GM19193 (cell line): ENCODE measurements at regions not wholly inside any gene's neighbourhood (a gene's known extent, or its start where the extent isn't known, plus 50 kb on each side); places are given as distances from the start of the nearest gene placed in this dataset.

Experiments used
- POLR2A ChIP-seq: IDR thresholded peaks from 4 replicates; pipeline ENCODE4 v1.6.1; 2011; ENCODE audit not compliant: insufficient read depth, insufficient read length; ENCODE audit errors: extremely low read depth

DNA sequence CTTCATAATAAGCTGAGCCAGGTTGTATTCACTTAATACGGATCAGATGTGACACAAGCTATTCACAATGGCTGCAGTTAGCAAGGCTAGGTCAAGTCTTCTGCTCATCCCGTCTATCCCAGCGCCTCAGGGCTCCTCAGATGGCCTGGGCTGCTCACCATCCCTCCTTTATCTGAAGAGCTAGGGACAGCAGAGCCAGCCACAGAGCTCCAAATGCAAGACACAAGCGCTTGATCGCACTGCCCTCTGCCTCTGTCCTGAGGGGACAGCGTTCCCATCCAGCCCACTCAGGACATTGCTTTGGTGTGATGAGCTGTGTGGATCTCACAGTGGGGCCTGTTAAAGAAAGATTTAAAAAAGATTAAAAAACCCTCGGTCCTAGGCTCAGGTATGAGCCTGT, 254.4 kb upstream of the HS6ST1 start:
- TF ChIP-seq POLR2A = no peak

DNA sequence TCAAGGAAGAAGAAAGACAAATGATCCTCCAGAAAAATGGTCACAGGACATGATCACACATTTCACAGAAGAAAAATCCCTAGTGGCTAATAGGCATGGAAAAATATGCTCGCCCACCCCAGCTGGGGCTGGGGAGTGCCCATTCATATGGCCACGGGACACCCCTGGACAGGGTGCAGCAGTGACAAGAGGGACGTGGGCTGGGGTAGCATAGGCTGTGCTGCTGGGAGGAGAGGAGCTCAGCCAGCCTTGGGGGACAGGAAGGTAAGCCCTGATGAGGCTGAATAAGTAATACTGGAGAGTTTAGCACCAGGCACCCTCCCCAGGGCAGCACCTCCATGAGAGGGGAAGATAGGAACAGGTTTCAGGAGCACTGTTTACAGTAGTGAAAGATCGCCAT, 254.9 kb upstream of the HS6ST1 start:
- TF ChIP-seq POLR2A = no peak

DNA sequence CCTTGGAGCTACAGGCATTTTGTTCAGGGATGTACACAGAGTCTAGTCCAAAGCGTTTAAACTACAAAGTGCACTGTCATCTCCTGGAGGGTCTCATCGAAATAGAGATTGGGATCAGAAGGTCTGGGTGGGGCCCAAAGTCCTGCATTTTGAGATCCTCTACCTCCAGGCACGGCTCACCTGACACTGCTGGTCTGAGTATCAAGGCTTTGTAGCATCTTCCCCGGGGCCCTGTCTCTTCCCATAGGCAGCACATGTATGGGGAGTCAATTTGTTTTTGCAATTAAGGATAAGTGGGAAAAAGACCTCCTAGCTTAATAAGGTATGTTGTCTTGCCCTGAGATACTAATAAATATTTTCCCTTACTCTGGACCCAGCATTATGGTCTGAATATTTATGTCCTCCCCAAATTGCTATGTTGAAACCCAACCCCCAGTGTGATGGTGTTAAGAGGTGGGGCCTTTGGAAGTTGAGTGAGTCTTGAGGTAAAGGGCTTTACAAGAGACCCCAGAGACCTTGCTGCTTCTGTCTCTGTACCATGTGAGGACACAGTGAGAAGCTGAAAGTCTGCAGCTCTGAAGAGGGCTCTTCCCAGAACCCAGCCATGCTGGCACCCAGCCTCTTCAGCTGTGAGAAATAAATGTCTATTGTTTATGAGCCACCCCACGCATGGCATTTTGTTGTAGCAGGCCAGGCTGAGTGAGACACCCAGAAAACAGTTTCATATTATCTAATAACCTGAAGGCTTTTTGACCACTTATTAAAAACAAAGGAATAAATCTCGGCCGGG, 258.7 kb upstream of the HS6ST1 start:
- no peak for TF ChIP-seq POLR2A

DNA sequence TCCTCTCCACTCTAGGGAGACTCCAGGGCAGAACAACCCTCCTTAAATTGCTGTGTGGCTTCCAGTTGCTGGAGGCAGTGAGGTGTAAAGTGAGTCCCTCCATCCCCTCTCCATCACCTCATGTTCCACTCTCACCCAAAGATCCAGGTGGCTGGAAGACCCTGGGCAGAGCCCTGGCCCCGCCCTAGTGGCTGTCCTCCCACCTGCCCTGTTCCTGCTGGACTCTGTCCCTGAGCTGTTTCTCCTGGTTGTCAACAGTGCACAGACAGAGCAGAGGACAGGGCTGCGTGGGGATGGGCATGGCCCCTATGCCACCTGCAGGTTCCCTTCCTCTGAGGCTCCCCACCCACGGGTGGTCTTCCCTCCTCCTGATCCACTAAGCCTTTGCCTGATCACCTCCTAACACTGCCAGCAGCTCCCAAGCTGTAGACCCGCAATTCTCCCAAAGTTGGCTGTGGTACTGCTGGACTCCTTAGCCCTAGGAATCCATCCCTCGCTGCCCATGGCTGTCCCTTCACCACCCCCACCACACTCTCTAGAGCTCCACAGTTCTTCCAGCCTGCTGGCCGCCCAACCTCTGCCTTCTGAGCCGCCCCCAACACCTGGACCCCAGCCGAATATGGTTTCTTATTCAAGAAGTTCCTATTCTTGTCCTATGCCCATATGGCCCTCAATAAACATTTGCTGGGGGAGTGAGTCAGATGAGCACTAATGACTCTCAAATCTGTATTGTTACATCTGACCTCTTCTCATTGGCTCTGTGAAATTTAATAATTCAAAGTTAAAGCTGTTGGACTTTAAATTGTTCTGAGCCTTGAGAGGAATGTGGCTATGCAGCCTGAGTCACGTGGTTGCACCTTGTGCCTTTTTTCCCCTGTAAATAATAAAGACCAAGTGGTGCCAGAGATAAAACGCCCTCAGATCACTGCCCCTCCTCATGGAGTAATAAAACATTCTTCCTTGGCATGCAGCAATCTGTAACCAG, 260.0 kb upstream of the HS6ST1 start:
- no peak for TF ChIP-seq POLR2A

DNA sequence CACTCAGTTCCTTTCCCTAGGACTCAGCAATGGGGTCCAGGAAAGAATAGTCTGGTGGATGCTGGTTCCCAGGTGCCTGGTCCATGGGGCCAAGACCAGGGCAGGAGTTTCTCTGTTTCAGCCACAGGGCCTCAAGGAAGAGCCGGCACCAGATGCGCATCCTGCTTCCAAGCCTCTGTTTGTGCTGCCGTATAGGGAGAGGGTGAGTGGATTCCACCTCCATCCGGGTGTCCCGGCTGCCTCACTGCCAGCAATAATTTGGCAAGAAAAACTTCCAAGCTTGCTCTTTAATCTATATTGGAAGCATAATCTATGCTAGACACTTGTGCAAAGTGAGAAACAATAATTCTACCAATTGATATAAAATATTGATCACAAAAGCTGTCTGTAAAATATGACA, 261.2 kb upstream of the HS6ST1 start:
- TF ChIP-seq POLR2A = no peak

DNA sequence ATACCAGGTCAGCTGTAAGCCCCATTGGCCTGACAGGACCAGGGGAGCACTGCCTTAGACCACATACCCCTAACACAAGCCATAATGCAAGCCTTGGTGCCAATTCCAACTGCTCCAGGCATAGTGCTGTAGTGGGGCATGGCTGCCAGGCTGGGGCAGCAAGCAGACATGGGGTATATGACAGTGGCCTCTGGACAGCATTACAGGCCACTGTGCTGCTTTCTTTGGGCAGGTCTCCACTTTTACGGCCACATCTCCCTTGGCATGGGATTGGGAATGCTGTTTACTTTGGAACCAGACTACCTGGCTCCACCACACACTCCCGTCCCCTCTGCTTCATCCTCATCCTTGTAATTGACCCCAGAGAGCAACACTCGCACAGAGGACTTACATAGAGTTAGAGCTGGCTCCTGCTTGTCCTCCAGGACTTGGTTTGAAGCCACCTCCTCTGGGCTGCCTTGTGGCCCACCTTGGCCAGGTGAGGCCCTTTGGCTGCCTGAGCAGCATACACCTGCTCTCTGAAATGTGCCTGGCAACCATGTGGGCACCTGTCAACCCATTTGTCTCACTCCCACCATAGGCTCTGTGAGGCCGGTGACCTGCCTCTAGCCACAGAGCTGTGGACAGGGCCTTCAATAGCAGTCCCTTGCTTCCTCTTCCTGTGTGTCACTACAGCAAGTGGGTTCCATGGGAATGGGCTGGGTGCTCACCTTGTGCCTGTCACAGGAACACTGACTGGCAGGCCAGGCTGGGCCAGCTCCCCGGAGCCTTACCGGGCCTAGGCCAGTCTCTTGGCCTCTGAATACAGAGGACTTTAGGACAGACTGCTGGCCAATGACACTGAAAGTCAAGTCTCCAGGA, 262.6 kb upstream of the HS6ST1 start:
- no peak for TF ChIP-seq POLR2A

DNA sequence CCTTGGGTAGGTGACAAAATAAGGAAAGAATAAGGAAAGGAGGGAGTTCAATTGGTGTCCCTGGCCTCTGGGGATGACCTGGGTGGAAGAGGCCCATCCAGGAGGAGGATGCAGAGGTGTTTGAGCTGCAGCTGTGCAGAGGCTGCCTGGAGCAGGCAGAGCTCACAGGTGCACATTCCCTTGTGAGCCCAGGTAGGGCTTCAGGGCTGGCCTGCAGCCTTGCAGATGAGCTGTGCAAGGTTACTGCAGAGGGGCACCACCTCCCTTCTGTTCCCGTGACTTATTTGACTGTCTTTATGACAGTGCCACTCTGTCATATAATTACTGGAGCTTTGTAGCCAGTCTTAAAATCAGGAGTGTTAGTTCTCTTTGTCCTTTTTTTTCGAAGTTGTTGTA, 263.2 kb upstream of the HS6ST1 start:
- no peak for TF ChIP-seq POLR2A

DNA sequence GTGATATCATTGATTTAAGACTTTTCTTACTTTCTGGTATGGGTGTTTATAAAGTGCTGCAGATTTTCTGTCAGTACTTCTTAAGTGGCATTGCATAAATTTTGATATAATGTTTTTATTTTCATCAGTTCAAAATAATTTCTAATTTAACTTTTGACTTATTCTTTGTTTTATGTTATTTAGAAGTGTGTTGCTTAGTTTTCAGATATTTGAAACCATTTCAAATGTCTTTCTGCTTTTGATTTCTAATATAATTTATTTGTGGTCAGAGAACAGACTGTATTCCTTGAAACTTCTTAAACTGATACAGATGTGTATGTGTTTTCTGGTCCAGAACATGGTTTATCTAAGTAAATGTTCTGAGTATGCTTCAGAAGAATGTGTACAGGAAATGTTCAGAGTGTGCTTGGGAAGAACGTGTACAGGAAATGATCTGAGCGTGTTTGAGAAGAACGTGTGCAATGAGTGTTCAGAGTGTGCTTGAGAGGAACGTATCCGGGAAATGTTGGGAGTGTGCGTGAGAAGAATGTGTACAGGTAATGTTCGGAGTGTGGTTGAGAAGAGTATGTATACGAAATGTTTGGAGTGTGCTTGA, 265.7 kb upstream of the HS6ST1 start:
- no peak for TF ChIP-seq POLR2A

DNA sequence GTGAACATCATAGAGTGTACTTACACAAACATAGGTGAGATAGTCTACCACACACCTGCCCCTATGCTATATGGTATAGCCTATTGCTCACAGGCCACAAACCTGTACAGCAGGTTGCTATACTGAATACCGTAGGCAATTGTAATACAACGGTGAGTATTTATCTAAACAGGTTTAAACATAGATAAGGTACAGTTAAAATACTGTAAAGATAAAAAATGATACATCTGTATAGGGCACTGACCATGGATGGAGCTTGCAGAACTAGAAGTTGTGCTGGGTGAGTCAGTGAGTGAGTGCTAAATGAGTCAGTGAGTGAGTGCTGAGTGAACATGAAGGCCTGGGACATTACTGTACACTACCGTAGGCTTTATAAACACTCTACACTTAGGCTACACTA, 267.0 kb upstream of the HS6ST1 start:
- no peak for TF ChIP-seq POLR2A

DNA sequence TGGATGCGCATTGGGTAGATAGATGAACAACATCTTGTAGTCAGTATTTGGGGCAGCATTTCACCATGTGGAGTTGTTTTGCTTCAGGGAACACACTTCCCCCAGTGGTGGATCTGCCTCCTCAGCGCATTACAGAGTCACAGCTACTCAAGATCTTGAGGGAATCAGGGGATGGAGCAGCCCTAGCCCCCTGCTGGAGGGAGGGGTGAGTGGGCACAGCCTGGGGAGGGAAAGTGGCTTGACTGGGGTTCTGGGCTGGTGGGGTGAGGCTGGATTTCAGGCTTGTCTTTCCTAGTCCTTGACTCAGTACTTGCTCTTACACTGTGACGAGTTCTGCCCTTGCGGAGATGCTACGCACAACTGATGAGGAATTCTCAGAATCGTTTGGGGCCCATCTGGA, 271.0 kb upstream of the HS6ST1 start:
- TF ChIP-seq POLR2A = no peak

DNA sequence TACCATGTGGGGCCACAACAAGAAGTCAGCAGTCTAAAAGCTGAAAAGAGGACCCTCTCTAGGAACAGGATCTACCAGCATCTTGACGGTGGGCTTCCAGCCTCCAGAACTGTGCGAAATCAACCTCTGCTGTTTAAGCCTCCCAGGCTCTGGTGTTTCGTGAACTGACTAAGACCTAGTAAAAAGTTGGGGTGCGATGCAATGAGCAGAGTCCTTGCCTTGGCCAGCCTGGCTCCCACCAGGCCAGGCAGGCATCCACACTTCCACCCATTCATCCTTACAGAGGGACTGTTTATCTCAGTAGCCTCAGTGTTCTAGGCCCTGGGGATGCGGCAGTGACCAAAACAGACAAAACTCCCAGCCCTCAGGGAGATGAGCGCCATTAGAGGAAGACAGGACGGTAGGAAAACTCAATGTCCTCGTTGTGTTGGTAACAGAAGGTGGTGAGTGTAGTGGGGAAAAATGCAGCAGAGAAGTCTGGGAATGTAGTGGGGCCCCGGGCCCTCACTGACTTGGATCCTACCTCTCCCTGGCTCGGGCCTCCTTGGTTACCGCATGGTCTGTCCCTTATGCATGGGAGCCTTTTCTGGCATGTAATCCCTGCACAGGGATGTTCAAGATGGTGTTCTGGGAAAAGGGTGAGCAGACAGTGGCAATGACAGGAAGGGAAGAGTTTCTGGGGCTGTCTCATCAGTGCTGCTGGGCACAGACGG, 271.8 kb upstream of the HS6ST1 start:
- TF ChIP-seq POLR2A = no peak

DNA sequence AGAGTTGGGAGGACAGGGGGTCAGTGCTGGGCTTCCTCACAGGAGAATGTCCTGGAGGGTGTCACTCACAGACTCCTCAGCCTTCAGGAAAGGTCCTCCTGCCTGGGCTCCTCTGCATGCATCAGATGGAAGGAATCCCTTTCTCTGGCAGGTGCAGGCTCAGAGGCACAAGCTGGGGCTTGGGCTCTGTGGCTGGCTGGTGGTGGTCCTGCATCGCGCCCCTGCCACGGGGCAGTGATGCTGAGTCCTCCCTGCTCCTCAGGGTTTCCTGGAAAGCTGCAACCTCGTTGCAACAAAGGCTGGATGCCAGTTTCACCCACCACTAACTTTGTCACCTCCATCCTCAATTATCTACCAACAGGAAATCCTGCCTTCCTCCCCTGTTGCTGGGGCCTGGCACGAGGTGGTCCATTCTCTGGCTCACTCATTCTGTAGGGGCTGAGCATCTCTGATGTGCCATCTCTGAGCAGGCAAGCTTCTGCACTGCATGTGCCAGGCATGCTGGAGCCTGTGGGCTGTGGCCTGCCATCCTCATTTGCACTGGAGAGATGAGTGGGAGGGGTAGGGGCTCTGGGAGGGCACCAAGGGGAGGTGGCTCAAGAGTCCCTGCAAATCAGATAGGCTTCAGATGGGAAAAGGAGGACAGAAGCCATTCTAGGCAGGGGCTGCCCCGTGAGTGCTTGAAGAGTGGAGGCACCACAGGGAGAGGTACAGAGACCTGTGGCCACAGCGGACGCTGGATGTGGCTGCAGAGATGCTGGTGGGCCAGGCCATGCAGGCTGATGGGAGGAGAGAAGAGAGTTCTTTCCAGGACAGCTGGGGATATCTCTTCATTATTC, 272.6 kb upstream of the HS6ST1 start:
- no peak for TF ChIP-seq POLR2A

DNA sequence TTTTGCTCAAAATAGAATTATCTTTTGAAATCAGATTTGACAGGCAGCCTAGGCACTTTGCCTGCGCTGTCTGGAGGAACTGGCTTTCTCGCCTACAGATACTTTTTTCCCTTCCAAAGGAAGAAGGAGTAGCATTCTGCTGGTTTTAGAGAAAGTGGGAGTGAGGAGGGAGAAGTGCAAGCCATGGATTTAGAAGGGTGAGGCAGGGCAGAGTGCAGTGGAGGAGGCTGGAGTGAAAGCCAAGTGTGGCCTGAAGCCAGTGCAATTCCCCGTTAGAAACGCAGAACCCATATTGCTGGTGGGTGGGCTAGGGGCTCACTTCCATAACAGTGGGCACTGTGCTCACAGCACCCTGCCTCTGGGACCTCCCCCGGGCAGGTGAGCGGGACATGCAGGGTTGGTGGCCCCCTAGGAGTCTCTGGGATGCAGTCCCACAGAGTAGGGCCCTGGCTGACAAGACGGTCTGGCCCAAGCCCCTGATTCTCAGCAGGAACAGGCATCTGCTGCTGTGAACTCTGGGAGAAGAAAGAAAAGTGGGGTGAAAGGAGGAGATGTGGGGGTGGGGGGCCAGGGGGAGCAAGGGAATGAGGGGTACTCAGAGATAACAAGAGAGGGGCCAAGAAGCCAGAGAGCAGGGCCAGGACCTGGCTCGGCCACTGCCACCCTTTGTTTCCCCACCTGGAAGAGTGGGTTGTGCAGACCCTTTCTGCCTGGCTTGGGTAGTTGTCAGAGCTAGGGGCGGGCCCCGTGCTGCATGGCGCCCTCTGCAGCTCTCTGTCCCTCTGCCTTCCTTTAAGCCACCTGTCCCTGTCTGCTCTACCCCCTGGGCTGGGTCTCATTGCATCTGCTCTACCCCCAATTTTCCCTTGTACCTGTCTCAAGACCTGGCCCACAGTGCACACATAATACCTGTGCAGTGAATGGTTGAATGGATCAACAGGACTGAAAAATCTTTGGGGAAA, 273.5 kb upstream of the HS6ST1 start:
- no peak for TF ChIP-seq POLR2A

DNA sequence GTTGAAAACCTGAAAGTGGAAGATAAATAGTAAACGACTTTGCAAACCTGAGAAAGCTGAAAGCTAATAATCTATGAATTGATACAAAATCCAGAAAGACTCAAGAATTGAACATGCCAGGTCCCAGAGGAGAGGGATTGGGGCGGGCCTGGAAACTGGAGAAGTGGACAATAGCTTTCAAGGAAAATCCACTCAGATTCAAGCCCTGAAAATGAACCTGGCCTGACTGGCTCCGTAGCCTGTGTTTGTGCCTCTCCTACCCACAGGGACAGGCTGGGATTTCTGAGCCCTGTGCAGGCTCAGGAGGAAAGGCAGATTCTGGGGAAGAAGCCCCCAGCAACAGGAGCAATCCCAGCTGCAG, 274.8 kb upstream of the HS6ST1 start:
- TF ChIP-seq POLR2A = no peak
